ENCODE measurements at regions not wholly inside any gene's neighbourhood (a gene's known extent, or its start where the extent isn't known, plus 50 kb on each side); places are given as distances from the start of the nearest gene placed in this dataset.

GRCh38 chr17:54844233-54844632 lies 56.4 kb upstream of the TOM1L1 start:
- FAIRE-seq: no peak

- no peak for FAIRE-seq
Measured at GRCh38 chr17:54848368-54848987, 52.2 kb upstream of the TOM1L1 start.

- FAIRE-seq: no peak
Measured at GRCh38 chr17:54849660-54850059, 51.0 kb upstream of the TOM1L1 start.
